ENCODE measurements at regions not wholly inside any gene's neighbourhood (a gene's known extent, or its start where the extent isn't known, plus 50 kb on each side); places are given as distances from the start of the nearest gene placed in this dataset.

DNA sequence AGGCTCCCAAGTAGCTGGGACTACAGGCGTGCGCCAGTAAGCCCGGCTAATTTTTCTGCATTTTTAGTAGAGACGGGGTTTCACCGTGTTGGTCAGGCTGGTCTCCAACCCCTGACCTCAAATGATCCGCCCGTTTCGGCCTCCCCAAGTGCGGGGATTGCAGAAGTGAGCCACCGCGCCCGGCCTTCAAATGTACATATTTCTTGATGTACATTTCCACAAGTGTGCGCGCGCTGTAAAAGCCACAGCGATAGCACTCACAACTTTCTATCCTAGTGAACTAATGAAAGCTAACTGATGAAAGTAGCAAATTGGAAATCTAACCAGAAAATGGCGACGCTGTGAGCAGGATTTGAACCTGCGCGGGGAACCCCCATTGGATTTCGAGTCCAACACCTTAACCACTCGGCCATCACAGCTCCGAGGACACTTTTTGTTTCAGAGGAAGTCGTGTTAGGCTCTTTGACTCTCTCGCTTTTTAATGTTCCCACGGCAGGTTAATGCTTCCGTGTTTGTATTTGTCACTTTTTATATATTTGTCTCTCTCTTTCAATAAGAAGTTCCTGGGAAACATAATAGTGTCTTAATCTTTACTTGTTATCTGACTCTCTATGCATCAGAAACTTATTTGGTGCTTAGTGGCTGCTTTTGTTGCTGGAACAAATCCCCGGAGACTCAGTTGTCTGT is 199.4 kb upstream of the ZNF184 start:
- no peak for DNase-seq
- Histone ChIP-seq H3K36me3 (no peaks in the 10 kb centered on the region), H3K4me1 (no peaks in the 10 kb centered on the region), H3K27ac (replicated peaks) (no peak overlapping the region), H3K4me3 (no peak overlapping the region), H3K27me3 (ENCODE audit: low read depth) (peaks cover 100% of the 10 kb centered on the region), H3K9me3 (replicated peaks) (no peaks in the 10 kb centered on the region)
- TF ChIP-seq CTCF (IDR thresholded peaks at IDR 0.05; ENCODE audit: borderline replicate concordance) = no peak
- intact Hi-C loops (cut with micrococcal nuclease) = no loop called here

DNA sequence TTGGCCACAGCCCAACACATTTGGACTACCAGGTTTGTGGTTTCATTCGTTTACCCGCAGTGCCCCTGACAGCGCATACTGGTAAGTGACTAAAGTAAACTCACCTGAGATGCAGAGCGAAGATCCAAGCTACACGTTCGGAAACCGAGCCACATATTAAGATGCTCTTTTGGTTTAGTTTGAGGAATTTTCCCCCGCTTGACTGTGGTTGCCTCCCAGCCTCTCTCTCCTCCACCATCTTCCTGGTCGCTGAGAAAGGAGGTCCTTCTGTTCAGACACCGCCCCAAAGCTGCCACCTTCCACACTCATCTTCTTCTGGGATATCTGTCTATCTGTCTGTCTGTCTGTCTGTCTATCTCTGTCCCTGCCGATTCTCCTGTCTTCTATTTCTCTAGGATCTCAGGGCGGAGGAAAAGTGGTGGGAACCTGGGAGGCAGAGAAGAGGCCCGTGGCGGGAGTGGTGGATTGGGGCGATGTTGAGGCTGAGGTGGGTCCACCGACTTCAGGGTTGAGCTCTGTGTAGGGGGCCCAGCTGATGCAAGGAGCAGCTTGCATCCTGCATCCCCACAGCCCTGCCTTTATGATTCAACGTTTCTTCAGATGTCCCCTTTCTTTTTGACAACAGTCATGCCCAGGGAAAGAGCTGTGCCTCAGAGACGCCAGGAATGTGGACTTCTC is 196.9 kb upstream of the ZNF184 start:
- peaks cover 100% of the 10 kb centered on the region for H3K27me3 ChIP-seq (ENCODE audit: low read depth)
- H3K4me1 ChIP-seq = no peaks in the 10 kb centered on the region
- DNase-seq = no peak
- intact Hi-C loops (cut with micrococcal nuclease) = no loop called here
- no peaks in the 10 kb centered on the region for H3K9me3 ChIP-seq (replicated peaks)
- H3K36me3 ChIP-seq = no peaks in the 10 kb centered on the region
- H3K27ac ChIP-seq (replicated peaks) = no peak overlapping the region
- TF ChIP-seq CTCF (IDR thresholded peaks at IDR 0.05; ENCODE audit: borderline replicate concordance) = no peak
- peak overlapping the region; percentile 27 for H3K4me3 ChIP-seq

DNA sequence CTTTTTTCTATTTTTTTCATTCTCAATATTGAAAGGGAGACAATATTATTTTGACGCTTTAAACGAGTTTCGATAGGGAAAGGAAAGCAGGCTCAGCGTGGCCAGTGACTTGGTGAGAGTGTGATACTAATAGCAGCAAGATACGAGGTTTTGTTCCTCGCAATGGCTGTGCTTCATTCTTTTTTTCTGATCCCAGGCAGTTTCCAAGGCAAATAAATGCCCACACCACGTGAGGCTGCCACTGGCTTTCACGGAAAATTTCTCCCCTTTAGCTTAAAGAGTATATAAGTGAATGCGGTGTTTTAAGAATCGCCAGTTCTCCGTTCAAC is 196.4 kb upstream of the ZNF184 start:
- Histone ChIP-seq H3K36me3 (no peaks in the 10 kb centered on the region), H3K4me1 (no peaks in the 10 kb centered on the region), H3K27me3 (ENCODE audit: low read depth) (peaks cover 100% of the 10 kb centered on the region), H3K4me3 (peak overlapping the region; percentile 27), H3K9me3 (replicated peaks) (no peaks in the 10 kb centered on the region), H3K27ac (replicated peaks) (no peak overlapping the region)
- TF ChIP-seq CTCF (IDR thresholded peaks at IDR 0.05; ENCODE audit: borderline replicate concordance) = no peak
- intact Hi-C loops (cut with micrococcal nuclease) = no loop called here
- DNase-seq = no peak

GRCh38 chr6:27668442-27669294 is 195.8 kb upstream of the ZNF184 start:
- H3K9me3 ChIP-seq (replicated peaks) = no peaks in the 10 kb centered on the region
- DNase-seq = no peak
- H3K4me3 ChIP-seq = peak overlapping the region; percentile 27
- intact Hi-C loops (cut with micrococcal nuclease) = no loop called here
- H3K4me1 ChIP-seq = no peaks in the 10 kb centered on the region
- no peak overlapping the region for H3K27ac ChIP-seq (replicated peaks)
- TF ChIP-seq CTCF (IDR thresholded peaks at IDR 0.05; ENCODE audit: borderline replicate concordance) = no peak
- H3K36me3 ChIP-seq = no peaks in the 10 kb centered on the region
- H3K27me3 ChIP-seq (ENCODE audit: low read depth) = peaks cover 100% of the 10 kb centered on the region

GRCh38 chr6:27667657-27668441 is 194.9 kb upstream of the ZNF184 start:
- H3K27me3 ChIP-seq (ENCODE audit: low read depth) = peaks cover 100% of the 10 kb centered on the region

More at GRCh38 chr6:27667657-27668441, 194.9 kb upstream of the ZNF184 start:
- Histone ChIP-seq H3K9me3 (replicated peaks) (no peaks in the 10 kb centered on the region), H3K4me3 (peak overlapping the region; percentile 27), H3K27ac (replicated peaks) (no peak overlapping the region), H3K4me1 (no peaks in the 10 kb centered on the region), H3K36me3 (no peaks in the 10 kb centered on the region)
- no peak for TF ChIP-seq CTCF (IDR thresholded peaks at IDR 0.05; ENCODE audit: borderline replicate concordance)
- intact Hi-C loops (cut with micrococcal nuclease) = no loop called here
- DNase-seq = no peak
